GM18861 (cell line): ENCODE measurements at regions not wholly inside any gene's neighbourhood (a gene's known extent, or its start where the extent isn't known, plus 50 kb on each side); places are given as distances from the start of the nearest gene placed in this dataset.
"Not testable (repeated sequence)": the region's sequence is repeated elsewhere in the genome, so short reads cannot be mapped to it uniquely, and the experiment has no call there.

ENCODE experiments used
- ATAC-seq: cut with Tn5 transposase; IDR thresholded peaks from one replicate; pipeline ENCODE4 v1.9.1; 2021; ENCODE audit not compliant: unreplicated experiment

DNA sequence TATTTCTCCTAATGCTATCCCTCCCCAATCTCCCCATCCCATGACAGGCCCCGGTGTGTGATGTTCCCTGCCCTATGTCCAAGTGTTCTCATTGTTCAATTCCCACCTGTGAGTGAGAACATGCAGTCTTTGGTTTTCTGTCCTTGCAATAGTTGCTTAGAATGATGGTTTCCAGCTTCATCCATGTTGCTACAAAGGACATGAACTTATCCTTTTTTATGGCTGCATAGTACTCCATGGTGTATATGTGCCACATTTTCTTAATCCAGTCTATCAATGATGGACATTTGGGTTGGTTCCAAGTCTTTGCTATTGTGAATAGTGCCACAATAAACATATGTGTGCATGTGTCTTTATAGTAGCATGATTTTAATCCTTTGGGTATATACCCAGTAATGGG lies 51.3 kb upstream of the RIOK2 start:
- ATAC-seq = not testable (repeated sequence)

DNA sequence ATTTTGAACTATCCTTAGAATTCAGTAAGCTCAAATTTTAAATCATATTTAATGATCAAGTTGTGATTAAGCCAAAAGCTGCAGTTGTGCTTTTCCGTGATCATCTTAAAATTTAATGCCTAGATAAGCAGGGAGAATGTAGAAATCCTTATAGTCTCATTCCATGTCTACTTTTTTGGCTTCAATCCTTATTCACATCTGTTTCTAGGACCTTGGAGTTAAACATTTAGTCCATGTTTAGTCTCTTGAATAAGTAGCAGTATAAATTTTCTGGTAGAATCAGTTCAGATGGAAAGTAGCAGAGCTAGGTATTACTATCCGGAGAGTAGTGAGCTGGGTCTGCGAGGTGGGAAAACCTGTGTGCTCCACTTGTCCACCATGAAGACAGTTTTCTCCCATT lies 59.3 kb upstream of the RIOK2 start:
- ATAC-seq = no peak

DNA sequence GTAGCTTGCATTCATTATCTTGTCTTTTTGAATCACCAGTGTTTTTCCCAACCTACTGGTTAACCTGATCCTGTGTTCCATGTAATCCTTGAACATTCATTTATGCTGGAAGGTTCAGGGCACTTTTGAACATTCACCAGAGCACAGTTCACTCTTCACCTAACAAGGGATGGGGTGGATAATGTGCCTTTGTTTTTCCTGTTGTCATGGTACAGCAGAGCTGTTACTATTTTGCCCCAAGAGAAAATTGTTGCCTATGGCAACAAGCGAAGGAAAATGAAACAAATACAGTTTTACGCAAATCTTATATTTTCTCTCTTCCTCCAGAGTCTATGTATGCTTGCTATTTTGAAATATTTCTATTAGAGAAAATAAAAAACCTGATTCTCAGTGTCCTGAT lies 60.3 kb upstream of the RIOK2 start:
- ATAC-seq = no peak

DNA sequence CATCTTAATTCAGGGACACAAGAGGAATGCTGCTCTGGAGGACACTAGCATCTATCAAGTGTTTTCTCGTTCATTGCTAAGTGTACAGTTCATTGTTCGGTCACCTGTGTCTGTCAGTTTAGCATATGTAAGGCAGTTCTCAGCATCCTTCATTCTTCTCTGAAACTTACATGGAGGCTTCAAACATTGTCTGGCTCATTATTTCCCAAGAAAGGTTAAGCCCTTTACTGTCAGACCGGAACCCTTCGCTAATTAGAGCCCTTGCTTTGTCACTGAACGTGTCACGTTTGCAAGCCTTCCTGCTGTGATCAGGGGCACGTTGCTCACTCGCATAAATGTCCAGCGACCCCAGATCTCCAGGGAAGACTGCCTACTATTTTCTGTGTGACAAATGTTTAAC lies 62.3 kb upstream of the RIOK2 start:
- no peak for ATAC-seq

DNA sequence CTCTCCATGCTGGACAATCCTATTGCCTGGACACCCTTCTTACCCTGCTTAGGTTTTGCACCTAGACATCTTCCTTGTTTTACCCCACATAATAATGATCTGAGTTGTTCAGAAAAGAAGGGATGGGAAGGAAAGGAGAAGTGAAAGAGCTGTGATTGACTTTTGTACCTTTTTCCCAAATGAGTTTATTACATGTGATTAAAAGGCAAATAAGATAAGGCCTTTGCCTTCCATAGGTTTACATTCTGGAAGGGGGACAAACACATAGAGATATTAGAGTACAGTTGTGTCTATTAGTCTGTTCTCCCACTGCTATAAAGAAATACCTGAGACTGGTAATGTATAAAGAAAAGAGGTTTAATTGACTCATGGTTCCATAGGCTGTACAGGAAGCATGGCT lies 67.1 kb upstream of the RIOK2 start:
- no peak for ATAC-seq

DNA sequence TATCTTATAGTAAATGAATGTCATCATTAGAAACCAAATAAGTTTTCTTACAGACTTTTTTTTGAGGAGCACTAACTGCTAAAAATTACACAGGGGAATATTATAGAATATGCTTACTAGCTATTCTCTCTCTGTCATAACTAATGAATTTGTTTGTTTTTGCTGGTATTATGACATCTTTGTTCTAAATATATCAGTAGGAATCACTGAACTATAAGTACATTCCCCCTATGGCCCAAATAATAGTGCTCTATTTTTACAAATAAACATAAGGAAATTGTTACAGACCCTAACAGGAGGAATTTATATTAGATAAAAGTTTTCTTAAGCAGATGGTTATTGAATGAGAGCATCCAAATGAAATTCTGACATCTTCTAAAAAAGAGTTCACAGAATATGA lies 83.0 kb upstream of the RIOK2 start:
- no peak for ATAC-seq

DNA sequence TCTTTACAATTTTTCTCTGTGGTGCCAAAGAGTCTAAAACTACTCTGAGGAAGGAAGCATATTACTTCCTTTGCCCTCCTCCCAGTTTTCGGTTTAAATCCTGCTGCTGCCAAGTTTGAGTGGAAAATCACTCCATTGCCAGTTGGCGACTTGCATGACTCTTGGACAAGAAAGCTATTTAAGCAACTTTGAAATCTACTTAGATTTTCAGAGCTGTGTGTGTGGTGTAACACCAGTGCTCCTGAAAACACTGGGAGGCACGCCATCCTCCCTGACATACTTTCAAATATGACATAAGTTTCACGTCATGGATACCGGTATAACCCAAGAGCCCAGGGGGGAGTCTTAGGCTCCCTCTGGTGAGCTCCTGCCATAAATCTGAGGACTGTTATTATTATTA lies 83.5 kb upstream of the RIOK2 start:
- ATAC-seq = no peak

DNA sequence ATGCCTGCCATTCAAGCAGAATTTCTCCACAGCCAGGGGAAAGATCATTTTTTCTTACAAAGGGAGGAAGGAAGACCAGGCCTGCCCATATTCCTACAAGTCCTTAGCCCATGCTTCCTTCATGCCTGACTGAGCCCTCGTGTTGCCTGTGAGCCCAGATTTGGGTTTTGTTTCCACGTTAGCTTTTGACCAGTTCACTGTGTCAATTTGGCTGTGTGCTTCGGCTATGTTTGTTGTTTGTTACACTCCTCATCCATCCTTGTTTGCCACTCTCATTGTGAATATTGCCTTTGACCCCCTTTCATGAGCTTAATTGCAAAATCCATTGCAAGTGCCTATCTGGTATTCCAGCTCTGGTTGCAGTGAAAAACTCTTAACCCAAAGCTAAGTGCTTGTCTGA lies 84.7 kb upstream of the RIOK2 start:
- ATAC-seq = no peak

DNA sequence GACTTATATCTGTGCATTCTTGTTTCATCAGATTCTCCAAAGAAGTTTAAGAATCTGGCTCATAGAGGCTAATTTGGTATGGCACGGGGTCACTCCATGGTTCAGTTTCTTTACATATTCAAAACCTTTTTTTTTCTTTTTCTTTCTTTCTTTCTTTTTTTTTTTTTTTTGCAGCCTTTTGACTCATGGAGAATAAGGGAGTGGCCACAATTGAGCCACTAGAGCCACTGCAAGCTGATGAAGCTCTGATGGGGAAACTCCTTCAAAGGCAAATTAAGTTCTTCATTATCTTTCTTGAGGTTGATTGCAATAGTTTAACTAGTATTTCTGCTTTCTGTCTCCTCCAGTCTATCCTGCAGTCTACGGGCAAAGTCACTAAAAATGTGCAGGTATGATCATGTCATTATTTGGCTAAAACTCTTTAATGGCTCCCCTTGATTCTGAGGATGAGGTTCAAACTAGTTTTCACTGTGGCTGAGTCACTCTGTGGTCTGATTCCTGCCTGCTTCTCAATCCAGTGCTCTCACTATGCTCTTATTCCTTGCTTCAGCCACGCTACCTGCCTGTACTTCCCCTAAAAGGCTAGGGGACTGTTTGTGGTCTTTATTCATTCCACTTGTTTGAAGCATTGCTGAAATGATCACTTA lies 93.5 kb upstream of the RIOK2 start:
- ATAC-seq = no peak

DNA sequence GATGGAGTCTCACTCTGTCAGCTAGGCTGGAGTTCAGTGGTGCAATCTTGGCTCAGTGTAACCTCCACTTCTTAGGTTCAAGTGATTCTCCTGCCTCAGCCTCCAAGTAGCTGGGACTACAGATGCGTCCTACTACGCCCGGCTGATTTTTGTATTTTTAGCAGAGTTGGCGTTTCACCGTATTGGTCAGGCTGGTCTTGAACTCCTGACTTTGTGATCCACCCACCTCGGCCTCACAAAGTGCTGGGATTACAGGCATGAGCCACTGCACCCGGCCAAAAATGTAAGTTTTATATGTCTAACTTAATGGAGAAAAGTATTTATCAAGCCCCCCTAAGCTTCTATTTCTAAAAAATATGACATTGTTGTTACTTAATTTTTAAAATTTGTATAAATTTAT lies 98.2 kb upstream of the RIOK2 start:
- no peak for ATAC-seq

DNA sequence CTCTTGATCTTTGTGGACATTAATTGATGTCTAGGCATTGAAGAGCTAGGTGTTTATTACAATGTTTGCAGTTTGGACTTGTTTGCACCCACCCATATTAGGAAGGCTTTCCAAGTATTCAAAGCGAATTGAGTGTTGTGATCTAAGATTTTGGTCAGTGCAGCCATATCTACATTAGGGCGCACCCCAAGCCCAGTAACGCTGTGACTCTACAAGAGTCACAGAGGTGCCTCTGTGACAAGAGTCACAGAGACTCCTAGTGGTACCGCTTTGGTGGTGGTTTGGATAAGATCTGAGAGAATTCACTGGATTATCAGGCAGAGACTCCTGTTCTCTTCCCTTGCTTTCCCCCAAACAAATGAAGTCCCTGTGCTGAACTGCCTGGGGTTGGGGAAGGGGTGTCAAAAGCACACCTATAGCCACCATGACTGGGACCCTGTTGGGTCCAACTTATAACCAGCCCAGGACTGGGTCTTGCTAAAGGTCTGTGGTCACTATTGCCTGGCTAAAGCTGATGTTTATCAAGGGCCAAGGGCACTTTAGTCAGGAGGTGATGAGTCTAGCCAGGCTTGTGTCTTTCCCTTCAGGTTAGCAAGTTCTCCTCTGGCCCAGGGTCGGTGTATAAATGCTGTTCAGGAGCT lies 114.1 kb upstream of the RIOK2 start:
- peak; percentile 98 for ATAC-seq

DNA sequence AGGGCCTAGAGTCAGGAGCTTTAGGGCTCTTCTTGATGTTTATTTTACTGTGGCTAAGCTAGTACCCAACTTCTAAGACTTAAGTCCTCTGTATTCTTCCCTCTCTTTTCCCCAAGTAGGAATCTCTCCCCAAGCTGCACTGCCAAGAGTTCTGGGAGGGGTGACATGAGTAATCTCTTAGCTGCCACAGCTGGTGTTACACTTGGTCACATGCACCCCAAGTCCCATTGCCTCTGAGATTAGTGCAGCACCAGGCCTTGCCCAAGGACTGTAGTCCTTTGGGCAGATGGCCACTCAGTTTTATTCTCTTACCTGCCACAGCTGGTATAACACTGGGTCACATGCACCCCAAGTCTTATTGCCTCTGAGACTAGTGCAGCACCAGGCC lies 114.7 kb upstream of the RIOK2 start:
- no peak for ATAC-seq

DNA sequence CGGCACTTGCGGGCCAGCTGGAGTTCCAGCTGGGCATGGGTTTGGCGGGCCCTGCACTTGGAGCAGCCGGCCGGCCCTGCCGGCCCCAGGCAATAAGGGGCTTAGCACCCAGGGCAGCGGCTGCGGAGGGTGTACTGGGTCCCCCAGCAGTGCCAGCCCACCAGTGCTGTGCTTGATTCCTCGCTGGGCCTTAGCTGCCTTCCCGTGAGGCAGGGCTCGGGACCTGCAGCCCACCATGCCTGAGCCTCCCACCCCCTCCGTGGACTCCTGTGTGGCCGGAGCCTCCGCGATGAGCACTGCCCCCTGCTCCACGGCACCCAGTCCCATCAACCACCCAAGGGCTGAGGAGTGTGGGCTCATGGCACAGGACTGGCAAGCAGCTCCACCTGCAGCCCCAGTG lies 118.1 kb upstream of the RIOK2 start:
- not testable (repeated sequence) for ATAC-seq

DNA sequence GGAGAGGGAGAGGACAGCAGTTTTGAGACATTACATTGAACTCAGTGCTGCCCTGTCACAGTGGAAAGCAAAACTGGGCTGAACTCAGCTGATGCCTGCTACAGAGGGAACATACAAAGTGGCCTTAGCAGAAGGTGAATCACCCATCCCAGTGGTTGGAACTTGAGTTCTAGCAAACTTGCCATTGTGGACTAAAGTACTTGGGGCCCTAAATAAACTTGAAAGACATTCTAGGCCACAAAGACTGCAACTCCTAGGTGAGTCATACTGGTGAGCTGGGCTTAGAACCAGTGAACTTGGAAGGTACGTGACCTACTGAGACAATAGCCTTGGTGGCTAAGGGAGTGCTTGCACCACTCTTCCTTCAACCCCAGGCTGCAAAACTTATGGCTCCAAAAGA lies 155.7 kb upstream of the RIOK2 start:
- no peak for ATAC-seq

DNA sequence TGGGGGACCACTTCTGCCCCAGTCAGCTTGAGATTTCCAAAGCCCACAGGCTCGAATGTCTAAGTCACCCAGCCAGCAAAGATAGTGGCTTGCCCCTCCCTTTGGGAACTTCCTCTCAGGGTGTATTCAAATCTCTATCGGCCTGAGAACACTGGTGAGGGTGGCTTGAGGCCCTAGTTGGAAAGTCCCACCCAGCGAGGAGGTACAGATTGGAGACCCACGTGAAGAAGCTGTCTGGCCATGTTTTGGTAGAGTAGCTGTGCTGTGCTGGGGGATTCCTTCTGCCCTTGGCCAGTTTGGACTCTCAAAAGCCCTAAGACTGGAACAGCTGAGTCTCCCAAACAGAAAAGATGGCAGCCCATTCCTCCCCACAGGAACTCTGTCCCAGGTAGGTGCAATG lies 172.7 kb upstream of the RIOK2 start:
- ATAC-seq = peak; percentile 94

DNA sequence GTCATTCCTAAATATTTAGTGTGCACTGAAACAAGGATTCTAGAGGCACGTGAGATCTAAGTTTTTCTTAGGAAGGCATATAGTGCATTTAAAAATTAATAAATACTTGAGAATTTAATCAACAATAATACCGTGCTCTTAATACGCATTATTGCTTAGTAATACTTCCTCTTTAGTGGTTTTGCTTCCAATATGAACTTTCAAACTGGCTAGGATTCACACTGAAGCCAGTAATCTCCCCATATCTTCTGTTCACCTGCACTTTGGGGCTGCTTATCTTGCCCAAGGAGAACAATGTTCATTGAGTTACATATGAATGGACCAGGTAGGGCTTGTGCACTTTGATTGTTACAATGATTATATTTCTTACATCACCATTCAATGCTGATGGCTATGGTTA lies 180.5 kb upstream of the RIOK2 start:
- no peak for ATAC-seq

DNA sequence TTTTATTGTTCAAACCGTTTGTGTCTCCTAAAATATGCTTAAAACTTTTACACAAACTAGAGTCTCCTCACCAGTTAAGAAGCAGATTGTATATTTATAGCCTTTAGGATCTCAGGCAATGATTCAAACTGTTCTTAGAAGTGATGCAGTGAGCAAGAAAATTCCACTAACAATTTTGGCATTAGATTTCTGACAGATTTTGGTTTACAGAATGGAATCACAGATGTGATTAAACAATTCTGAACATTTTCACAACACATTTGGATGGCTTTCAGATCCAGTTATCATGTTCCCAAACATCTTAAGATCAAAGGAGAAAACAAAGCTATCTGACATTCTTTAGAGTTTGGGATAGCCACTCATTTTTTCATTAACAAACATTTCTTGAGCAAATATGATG lies 181.7 kb upstream of the RIOK2 start:
- ATAC-seq = no peak

DNA sequence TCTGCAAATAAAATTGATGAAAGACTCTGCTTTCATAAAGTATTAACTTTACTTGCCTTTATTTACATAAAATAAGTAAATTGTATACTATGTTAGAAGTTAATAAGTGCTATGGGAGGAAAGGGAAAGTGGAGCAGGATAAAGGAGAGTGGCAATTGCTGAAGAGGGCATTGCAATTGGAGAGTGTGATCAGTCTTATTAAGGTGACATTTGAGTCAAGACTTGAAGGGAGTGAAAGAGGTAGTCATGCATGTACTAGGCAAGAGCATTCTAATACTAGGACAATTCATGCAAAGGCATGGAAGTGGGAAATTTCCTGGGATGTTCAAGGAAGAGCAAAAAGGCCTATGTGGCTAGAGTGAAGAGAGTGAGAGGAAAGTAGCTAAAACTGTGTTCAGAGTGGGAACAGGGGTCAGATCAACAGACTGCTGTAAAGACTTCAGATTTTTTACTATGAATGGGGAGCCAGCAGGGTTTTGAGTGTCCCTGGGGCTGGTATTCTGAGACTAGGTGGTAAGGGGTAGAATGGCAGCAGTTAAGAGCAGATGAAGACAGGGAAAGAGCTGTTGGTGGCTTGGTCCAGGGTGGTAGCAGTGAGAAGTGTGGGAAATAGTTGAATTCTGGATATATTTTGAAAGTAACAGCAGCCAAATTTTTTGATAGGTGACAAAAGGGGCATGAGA lies 182.3 kb upstream of the RIOK2 start:
- no peak for ATAC-seq

DNA sequence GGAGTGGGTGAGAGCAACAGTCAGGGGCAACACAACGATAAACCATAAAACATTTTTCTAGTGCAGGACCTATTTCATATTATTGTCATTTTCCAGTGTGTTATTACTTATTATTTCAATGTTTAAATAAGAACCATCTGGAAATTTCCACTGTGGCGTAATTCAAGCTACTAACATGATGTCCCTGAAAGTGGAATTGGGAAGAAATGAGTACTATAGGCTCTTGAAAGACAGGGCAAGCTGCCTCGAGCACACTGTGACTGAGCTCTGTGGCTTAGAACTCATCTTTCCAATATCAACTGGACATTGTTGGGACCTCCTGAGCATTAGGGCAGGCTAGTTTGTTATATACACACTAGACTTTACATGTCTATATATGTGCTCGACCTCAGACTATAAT lies 182.9 kb upstream of the RIOK2 start:
- ATAC-seq = no peak

DNA sequence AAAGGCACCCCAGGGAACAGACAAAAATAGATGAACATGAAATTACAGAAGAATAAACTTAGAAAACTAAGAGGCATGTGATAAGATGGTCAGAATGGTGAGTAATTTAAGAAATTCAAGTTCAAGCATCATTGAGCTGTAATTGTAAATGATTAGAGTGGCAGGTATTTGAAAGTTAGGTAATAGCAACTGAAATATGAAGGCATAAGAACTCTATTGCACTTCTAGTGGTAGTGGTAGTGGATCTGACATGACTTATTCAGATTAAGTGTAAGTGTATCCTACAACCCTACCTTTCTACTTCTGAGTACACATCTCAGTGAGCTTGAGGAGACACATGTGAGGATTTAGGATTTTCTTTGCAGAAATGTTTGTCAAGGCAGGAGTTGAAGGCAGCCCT lies 192.9 kb upstream of the RIOK2 start:
- no peak for ATAC-seq

DNA sequence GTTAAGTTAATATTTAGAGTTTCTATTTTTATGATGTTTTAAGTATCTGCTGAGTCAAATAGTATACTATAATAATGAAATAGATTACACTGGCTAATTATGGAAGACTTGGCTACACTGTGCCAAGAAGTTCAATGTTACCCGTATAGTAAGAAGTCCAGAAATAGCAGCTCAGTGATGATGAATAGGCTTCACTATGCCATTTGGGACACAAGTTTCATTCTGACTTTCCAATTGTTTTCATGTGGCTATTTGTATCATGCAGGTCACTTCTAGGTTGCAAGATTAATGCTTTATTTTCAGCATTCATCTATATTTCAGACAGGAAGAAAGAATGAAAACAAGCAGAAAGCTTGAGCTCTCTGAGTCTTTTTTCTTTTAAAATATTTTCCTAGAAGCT lies 194.5 kb upstream of the RIOK2 start:
- ATAC-seq = no peak

DNA sequence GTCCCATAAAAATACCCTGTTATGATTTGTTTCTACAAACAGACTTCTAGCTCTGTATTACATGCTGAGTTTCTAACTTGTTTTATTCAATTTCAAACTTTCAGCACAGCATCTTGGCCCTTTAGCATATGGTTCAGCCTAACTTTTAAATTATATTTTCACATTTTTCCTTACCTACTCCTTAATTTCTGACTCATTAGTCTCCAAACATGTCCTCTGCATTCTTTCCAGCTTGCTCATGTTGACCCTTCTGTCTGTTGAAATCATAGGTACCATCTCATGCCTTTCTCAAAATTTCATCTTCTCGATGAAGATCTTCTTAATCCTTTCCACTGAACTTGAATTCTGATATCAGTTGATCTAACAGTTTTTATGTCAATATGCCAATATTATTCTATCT lies 200.9 kb upstream of the RIOK2 start:
- ATAC-seq = no peak

DNA sequence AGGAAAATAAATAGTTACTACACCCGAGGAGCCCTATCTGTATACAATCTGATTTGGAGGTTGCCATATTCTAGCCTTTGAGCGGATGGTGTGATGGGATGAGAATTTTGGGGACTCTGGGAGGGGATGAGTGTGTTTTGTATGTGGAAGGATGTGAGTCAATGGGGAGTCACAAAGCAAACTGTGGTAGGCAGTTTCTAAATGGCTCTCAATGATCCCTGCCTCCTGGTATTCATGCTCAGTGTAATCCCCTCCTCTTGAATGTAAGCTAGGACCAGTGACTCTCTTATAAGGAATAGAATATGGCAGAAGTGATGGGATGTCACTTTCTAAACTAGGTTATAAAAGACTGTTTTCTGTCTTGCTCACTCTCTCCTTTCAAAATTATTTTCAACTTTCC lies 205.7 kb upstream of the RIOK2 start:
- ATAC-seq = no peak
